ENCODE measurements at regions not wholly inside any gene's neighbourhood (a gene's known extent, or its start where the extent isn't known, plus 50 kb on each side); places are given as distances from the start of the nearest gene placed in this dataset.

DNA sequence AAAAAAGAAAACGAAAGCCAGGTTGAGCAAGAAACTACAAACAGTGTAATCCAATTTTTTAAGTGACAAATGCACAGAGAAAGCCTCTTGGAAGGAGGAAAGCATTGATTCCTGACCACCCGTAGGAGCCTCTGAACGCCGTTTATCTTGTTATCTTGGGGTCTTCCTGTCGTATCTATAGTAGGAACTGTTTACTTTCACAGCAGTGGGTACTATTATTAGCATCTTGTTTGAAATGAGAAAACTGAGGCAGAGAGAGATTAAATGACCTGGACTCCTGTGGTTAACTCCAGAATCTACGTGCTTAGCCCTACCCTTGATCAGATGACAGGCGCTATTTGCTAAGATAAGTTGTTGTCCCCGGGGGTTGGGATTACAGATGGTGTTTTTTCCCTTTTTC is 196.7 kb upstream of the FOXF1 start:
- H3K9me3 ChIP-seq (ENCODE audit: control extremely low read depth in 1 of 5, control insufficient read depth in 4 of 5, insufficient read depth in 2 of 5, low read depth in 1 of 5, low read length in 4 of 5) = no peaks in the 10 kb centered on the region
- no peak for DNase-seq
- ChIA-PET POLR2A (no interaction called here), CTCF (no interaction called here)
- H3K4me1 ChIP-seq (ENCODE audit: control extremely low read depth in 1 of 4, control insufficient read depth in 4 of 4, insufficient read depth in 4 of 4, low read length in 3 of 4) = no peaks in the 10 kb centered on the region
- H3K27ac ChIP-seq (ENCODE audit: insufficient read depth in 1 of 2, low read depth in 1 of 2, low read length in 2 of 2, poor library complexity in 1 of 2, severe bottlenecking in 2 of 2) = no peak overlapping the region
- 17% methylated on average over 4 of the region's 8 CpGs for WGBS (ENCODE audit: insufficient coverage)
- no peak overlapping the region for H3K4me3 ChIP-seq (ENCODE audit: control insufficient read depth in 1 of 7, extremely low read depth in 1 of 7, insufficient read depth in 4 of 7, low read depth in 2 of 7, low read length in 6 of 7)
- H3K27me3 ChIP-seq (replicated peaks in 2 of 5; ENCODE audit: control insufficient read depth in 4 of 5, insufficient read depth in 5 of 5, low read length in 4 of 5) = peaks cover 0 to 42% (median 5%) of the 10 kb centered on the region in 5 experiments
- H3K36me3 ChIP-seq (ENCODE audit: control insufficient read depth in 4 of 4, insufficient read depth in 4 of 4, low read length in 3 of 4) = no peaks in the 10 kb centered on the region

DNA sequence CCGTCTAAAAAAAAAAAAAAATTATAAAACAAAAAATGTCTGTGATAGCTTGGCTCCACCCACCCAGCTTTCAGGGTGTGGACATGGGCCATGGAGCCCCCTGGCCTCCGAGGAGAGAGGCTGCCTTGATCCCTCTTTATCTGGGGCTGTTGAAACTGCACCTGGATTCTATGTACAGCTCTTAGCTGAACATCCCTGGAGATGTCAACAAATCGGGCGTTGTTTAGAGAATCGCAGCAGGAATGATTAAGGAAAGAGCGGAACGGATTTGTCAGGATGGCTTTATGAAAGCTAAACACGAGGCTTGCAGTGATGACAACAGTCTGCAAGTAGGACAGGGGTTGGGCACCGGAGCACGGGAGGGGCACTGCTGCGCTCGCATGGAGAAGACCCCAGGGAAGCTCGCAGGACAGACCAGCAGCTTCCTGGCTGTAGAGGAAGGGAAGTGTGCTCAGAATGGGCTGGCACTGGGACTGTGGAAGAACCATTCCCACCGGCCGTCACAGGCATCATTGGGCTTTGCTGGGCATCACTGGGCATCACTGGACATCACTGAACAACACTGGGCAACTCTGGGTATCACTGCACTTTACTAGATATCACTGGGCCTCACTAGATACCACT is 195.8 kb upstream of the FOXF1 start:
- CTCF ChIA-PET = no interaction called here
- Histone ChIP-seq H3K4me1 (ENCODE audit: control extremely low read depth in 1 of 4, control insufficient read depth in 4 of 4, insufficient read depth in 4 of 4, low read length in 3 of 4) (no peaks in the 10 kb centered on the region), H3K36me3 (ENCODE audit: control insufficient read depth in 4 of 4, insufficient read depth in 4 of 4, low read length in 3 of 4) (no peaks in the 10 kb centered on the region), H3K9me3 (ENCODE audit: control extremely low read depth in 1 of 5, control insufficient read depth in 4 of 5, insufficient read depth in 2 of 5, low read depth in 1 of 5, low read length in 4 of 5) (no peaks in the 10 kb centered on the region), H3K27ac (ENCODE audit: insufficient read depth in 1 of 2, low read depth in 1 of 2, low read length in 2 of 2, poor library complexity in 1 of 2, severe bottlenecking in 2 of 2) (no peak overlapping the region), H3K4me3 (ENCODE audit: control insufficient read depth in 1 of 7, extremely low read depth in 1 of 7, insufficient read depth in 4 of 7, low read depth in 2 of 7, low read length in 6 of 7) (no peak overlapping the region), H3K27me3 (replicated peaks in 2 of 5; ENCODE audit: control insufficient read depth in 4 of 5, insufficient read depth in 5 of 5, low read length in 4 of 5) (peaks cover 0 to 44% (median 5%) of the 10 kb centered on the region in 5 experiments)
- no peak for DNase-seq
- POLR2A ChIA-PET = interaction anchor here (0.6 kb wide), 1 partner anchor 39 kb away, joined by 3 read pairs; no protein-coding TSS in a partner anchor
- 85% methylated on average over 13 of the region's 15 CpGs for WGBS (ENCODE audit: insufficient coverage)

DNA sequence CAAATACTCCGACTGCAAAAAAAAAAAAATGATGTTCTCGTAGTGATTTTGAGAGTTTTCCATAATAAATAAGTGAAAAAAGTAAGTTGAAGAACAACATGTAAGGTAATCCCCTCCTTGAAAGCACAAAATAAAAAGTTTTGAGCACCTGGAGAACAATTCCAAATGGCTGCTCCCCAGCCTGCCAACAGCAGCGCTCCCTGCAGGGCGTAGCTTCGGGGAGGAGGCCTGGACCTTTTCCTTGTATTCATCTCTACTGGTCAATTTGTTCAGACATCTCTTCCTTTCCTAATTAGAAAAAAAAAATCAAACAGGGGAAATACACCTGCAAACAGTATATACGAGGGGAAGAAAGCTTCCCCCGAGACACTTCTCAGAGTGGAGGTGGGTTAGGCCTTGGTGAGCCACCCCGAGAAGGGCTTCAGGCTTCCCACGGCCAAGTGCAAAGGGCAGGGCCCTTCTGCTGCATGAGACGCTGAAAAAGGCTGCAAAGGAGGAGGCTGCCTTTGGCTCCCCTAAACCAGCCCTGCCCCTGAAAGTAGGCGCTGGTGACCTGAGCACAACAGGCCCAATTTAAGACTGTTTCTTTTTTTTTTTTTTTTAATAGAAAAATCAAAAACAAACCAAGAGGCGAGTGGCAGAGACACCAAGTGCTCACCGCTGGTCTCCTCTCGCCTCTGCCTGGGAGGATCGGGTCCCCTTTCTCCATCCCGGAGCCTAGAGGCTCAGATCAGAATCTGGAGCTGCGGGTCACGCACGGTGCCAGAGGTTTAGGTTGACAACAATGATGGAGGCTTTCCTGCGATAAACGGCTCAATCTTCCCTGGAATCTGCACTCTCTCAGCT is 193.1 kb upstream of the FOXF1 start:
- CTCF ChIA-PET = no interaction called here
- no peak overlapping the region for H3K4me3 ChIP-seq (ENCODE audit: control insufficient read depth in 1 of 7, extremely low read depth in 1 of 7, insufficient read depth in 4 of 7, low read depth in 2 of 7, low read length in 6 of 7)
- H3K9me3 ChIP-seq (ENCODE audit: control extremely low read depth in 1 of 5, control insufficient read depth in 4 of 5, insufficient read depth in 2 of 5, low read depth in 1 of 5, low read length in 4 of 5) = no peaks in the 10 kb centered on the region
- WGBS (ENCODE audit: insufficient coverage) = 94% methylated on average over 18 of the region's 21 CpGs
- no peaks in the 10 kb centered on the region for H3K4me1 ChIP-seq (ENCODE audit: control extremely low read depth in 1 of 4, control insufficient read depth in 4 of 4, insufficient read depth in 4 of 4, low read length in 3 of 4)
- POLR2A ChIA-PET = no interaction called here
- H3K27me3 ChIP-seq (replicated peaks in 2 of 5; ENCODE audit: control insufficient read depth in 4 of 5, insufficient read depth in 5 of 5, low read length in 4 of 5) = peaks cover 0 to 51% (median 7%) of the 10 kb centered on the region in 5 experiments
- no peak overlapping the region for H3K27ac ChIP-seq (ENCODE audit: insufficient read depth in 1 of 2, low read depth in 1 of 2, low read length in 2 of 2, poor library complexity in 1 of 2, severe bottlenecking in 2 of 2)
- H3K36me3 ChIP-seq (ENCODE audit: control insufficient read depth in 4 of 4, insufficient read depth in 4 of 4, low read length in 3 of 4) = no peaks in the 10 kb centered on the region
- DNase-seq = peak in 2 of 3 donors; percentile 13 to 37

DNA sequence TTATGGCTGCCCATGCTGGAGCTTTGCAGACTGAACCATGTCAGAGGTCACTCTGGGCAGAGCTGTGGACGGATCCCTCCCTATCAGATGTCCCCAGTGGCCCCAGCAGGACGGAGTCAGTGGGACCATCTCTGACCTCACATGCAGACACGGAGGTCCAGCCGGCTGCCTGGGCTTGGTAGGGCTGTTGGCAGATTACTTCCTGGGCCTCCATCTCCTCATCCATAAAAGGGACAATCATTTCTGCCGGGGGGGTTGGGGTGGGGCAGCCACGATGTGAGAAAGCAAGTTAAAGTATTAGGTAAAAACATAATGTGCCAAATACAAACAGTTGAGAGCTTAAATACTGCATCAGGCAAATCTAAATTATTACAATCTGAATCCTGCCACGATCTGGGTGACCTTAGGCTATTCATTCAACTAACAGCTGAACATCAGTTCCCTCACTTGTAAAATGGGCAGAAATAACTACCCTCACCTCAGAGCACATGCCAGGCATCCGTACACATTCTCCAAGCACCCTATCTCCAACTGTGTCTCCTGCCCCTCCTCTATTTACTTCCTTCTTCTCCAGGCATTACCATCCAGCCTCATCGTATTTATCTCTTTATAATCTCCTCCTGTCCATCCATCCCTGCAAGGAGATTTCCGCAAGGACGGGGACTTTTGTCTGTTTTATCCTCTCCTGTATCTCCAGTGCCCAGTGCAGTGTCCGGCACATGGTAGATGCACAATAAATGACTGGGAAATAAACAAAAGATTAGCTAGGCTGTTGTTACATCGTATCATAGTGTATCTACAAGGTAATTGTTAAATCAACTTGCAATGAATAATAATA is 192.3 kb upstream of the FOXF1 start:
- peak in 2 of 3 donors; percentile 54 to 57 for DNase-seq
- Histone ChIP-seq H3K27me3 (replicated peaks in 2 of 5; ENCODE audit: control insufficient read depth in 4 of 5, insufficient read depth in 5 of 5, low read length in 4 of 5) (peaks cover 0 to 52% (median 11%) of the 10 kb centered on the region in 5 experiments), H3K9me3 (ENCODE audit: control extremely low read depth in 1 of 5, control insufficient read depth in 4 of 5, insufficient read depth in 2 of 5, low read depth in 1 of 5, low read length in 4 of 5) (no peaks in the 10 kb centered on the region), H3K27ac (ENCODE audit: insufficient read depth in 1 of 2, low read depth in 1 of 2, low read length in 2 of 2, poor library complexity in 1 of 2, severe bottlenecking in 2 of 2) (no peak overlapping the region), H3K4me1 (ENCODE audit: control extremely low read depth in 1 of 4, control insufficient read depth in 4 of 4, insufficient read depth in 4 of 4, low read length in 3 of 4) (no peaks in the 10 kb centered on the region), H3K36me3 (ENCODE audit: control insufficient read depth in 4 of 4, insufficient read depth in 4 of 4, low read length in 3 of 4) (no peaks in the 10 kb centered on the region), H3K4me3 (ENCODE audit: control insufficient read depth in 1 of 7, extremely low read depth in 1 of 7, insufficient read depth in 4 of 7, low read depth in 2 of 7, low read length in 6 of 7) (no peak overlapping the region)
- POLR2A ChIA-PET = no interaction called here
- CTCF ChIA-PET = no interaction called here
- 63% methylated on average over 7 of the region's 13 CpGs for WGBS (ENCODE audit: insufficient coverage)

DNA sequence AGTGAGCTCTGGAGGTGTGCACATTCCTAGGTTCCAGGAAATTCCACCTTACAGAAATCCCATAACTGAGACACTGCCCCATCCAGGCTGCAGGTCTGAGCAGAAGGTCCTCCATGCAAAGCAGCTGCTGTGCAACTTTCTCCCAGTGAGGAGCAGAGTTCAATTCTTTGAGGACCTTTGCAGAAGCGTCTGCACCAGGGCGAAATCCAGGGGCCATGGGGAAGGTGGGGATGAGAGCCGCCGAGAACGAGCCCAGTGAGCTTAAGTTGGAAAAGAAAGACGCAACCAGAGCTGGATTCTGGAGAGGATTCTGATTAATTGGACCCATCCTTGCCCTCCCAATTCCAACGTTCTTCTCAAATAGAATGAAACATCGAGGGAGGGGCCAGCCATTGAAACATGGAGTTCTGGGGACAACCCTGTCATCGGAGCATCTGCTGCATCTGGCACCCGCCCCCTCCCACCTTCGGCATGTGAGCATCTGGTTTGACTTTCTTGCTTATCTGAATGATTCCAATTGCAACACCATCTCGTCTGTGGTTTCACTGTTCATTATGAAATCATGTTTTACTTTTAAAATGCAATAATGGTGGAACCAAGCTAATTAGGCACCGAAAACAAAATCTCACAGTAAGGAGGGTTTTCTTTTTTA is 190.6 kb upstream of the FOXF1 start:
- ChIA-PET CTCF (interaction anchor here (1.2 kb wide), 2 partner anchors 10 kb away, joined by 3 read pairs; no protein-coding TSS in a partner anchor), POLR2A (no interaction called here)

DNA sequence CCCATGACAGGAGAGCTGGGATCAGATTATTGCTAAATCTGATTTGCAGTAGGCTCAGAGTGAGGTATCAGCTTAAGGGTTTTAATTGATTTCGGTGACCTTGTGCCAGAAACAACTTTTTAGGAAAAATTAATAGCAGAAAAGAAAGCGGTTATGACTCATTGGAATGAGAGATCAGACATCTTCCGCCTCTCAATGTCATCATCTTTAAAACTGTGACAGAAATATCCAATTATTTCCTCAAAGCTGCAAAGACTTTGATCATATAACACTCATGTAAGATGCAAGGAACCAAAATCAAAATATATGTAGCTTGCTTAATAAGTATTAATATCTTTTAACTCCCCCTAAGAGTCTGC is 190.1 kb upstream of the FOXF1 start:
- 93% methylated on average over 3 of the region's 3 CpGs for WGBS (ENCODE audit: insufficient coverage)
- Histone ChIP-seq H3K4me1 (ENCODE audit: control extremely low read depth in 1 of 4, control insufficient read depth in 4 of 4, insufficient read depth in 4 of 4, low read length in 3 of 4) (no peaks in the 10 kb centered on the region), H3K36me3 (ENCODE audit: control insufficient read depth in 4 of 4, insufficient read depth in 4 of 4, low read length in 3 of 4) (no peaks in the 10 kb centered on the region), H3K27ac (ENCODE audit: insufficient read depth in 1 of 2, low read depth in 1 of 2, low read length in 2 of 2, poor library complexity in 1 of 2, severe bottlenecking in 2 of 2) (no peak overlapping the region), H3K9me3 (ENCODE audit: control extremely low read depth in 1 of 5, control insufficient read depth in 4 of 5, insufficient read depth in 2 of 5, low read depth in 1 of 5, low read length in 4 of 5) (peaks cover 0 to 5% (median 0%) of the 10 kb centered on the region in 5 experiments), H3K4me3 (ENCODE audit: control insufficient read depth in 1 of 7, extremely low read depth in 1 of 7, insufficient read depth in 4 of 7, low read depth in 2 of 7, low read length in 6 of 7) (no peak overlapping the region), H3K27me3 (replicated peaks in 2 of 5; ENCODE audit: control insufficient read depth in 4 of 5, insufficient read depth in 5 of 5, low read length in 4 of 5) (peaks cover 0 to 62% (median 9%) of the 10 kb centered on the region in 5 experiments)
- ChIA-PET POLR2A (no interaction called here), CTCF (interaction anchor here (1.2 kb wide), 2 partner anchors 9 to 10 kb away, joined by 3 read pairs; no protein-coding TSS in a partner anchor)
- no peak for DNase-seq

More for the DNA sequence above, 190.6 kb upstream of the FOXF1 start:
- H3K27me3 ChIP-seq (replicated peaks in 2 of 5; ENCODE audit: control insufficient read depth in 4 of 5, insufficient read depth in 5 of 5, low read length in 4 of 5) = peaks cover 0 to 59% (median 9%) of the 10 kb centered on the region in 5 experiments
- H3K36me3 ChIP-seq (ENCODE audit: control insufficient read depth in 4 of 4, insufficient read depth in 4 of 4, low read length in 3 of 4) = no peaks in the 10 kb centered on the region
- WGBS (ENCODE audit: insufficient coverage) = 81% methylated on average over 10 of the region's 13 CpGs
- no peaks in the 10 kb centered on the region for H3K4me1 ChIP-seq (ENCODE audit: control extremely low read depth in 1 of 4, control insufficient read depth in 4 of 4, insufficient read depth in 4 of 4, low read length in 3 of 4)
- H3K27ac ChIP-seq (ENCODE audit: insufficient read depth in 1 of 2, low read depth in 1 of 2, low read length in 2 of 2, poor library complexity in 1 of 2, severe bottlenecking in 2 of 2) = no peak overlapping the region
- peak in 2 of 3 donors; percentile 46 to 60 for DNase-seq
- H3K9me3 ChIP-seq (ENCODE audit: control extremely low read depth in 1 of 5, control insufficient read depth in 4 of 5, insufficient read depth in 2 of 5, low read depth in 1 of 5, low read length in 4 of 5) = peaks cover 0 to under 1% (median 0%) of the 10 kb centered on the region in 5 experiments
- no peak overlapping the region for H3K4me3 ChIP-seq (ENCODE audit: control insufficient read depth in 1 of 7, extremely low read depth in 1 of 7, insufficient read depth in 4 of 7, low read depth in 2 of 7, low read length in 6 of 7)
